Uterus (tissue), 2 donors: ENCODE measurements at regions not wholly inside any gene's neighbourhood (a gene's known extent, or its start where the extent isn't known, plus 50 kb on each side); places are given as distances from the start of the nearest gene placed in this dataset.

ENCODE experiments used
- POLR2A ChIP-seq, 2 donors: fragments of 450-650 bp; IDR thresholded peaks; one replicate each; pipeline ENCODE4 v1.6.1; 2016; ENCODE audit warnings: antibody characterized with exemption in 2 of 2, mild to moderate bottlenecking in 1 of 2, moderate library complexity in 1 of 2
- TF ChIP-seq, protein P1 (sequence below), 4 experiments: fragments of 200-600 bp in 2 of 4; fragments of 450-650 bp in 2 of 4; sonication (generic) in 2 of 4; IDR thresholded peaks; one replicate each; pipeline ENCODE4 v1.5.1; 2016 to 2019; ENCODE audit warnings: antibody characterized with exemption in 4 of 4, mild to moderate bottlenecking in 2 of 4, moderate library complexity in 1 of 4

DNA sequence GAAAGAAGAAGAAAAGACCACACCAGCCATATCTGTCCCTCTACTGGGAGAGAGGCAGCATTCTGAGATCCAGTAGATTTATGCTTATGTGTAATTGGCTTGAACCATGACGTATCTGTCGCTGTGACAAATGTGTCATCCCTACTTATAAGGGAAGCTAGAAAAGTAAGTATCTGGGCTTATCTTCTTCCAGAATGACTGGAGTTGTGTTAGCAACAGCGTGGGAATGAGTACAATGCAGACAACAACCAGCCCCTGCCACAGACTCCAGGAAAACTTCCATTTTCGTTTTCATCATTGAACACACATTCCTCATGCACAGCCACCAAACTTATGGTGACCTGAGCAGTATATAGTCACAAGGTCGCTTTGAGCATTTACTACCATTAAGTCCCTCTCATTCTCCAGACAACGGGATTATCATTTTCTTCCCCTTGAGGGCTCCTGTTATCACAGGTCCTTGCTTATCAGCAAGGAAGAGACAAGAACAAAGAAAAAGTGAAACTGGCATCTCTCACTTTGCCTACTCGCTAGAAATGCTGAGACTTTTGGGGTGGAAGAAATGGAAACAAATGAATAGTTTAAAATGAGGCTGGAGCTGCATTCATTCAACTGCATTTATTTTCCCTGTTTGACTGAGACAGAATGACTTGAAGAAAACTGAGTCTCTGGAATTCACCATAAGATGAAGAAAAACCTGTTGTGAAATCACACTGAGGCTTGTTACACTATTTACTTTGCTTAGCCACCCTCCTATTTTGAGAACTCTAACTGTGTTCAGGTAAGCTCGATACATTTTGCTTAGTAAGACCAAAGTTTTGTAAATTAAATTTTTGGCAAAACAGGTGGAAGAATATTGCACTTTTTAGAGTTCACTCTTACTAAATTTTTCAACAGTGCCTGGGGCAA, 149.3 kb upstream of the FOXQ1 start:
- TF ChIP-seq, protein P1, sequence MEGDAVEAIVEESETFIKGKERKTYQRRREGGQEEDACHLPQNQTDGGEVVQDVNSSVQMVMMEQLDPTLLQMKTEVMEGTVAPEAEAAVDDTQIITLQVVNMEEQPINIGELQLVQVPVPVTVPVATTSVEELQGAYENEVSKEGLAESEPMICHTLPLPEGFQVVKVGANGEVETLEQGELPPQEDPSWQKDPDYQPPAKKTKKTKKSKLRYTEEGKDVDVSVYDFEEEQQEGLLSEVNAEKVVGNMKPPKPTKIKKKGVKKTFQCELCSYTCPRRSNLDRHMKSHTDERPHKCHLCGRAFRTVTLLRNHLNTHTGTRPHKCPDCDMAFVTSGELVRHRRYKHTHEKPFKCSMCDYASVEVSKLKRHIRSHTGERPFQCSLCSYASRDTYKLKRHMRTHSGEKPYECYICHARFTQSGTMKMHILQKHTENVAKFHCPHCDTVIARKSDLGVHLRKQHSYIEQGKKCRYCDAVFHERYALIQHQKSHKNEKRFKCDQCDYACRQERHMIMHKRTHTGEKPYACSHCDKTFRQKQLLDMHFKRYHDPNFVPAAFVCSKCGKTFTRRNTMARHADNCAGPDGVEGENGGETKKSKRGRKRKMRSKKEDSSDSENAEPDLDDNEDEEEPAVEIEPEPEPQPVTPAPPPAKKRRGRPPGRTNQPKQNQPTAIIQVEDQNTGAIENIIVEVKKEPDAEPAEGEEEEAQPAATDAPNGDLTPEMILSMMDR (IDR thresholded peaks at IDR 0.05) = no peak
- TF ChIP-seq POLR2A (IDR thresholded peaks at IDR 0.05) = no peak
